Limb (tissue), 2 donors: ENCODE measurements at regions not wholly inside any gene's neighbourhood (a gene's known extent, or its start where the extent isn't known, plus 50 kb on each side); places are given as distances from the start of the nearest gene placed in this dataset.
"Not testable (repeated sequence)": the region's sequence is repeated elsewhere in the genome, so short reads cannot be mapped to it uniquely, and the experiment has no call there.

Experiments
- DNase-seq, 2 donors: peaks; one replicate each; pipeline ENCODE4 v3.0.0-alpha.2; 2016; ENCODE audit errors: extremely low spot score in 2 of 2

- DNase-seq: no peak
Observed at GRCh38 chr2:17460371-17461086, 57.7 kb downstream of the RAD51AP2 start.

GRCh38 chr2:17455343-17455742, 62.9 kb downstream of the RAD51AP2 start:
- no peak for DNase-seq

GRCh38 chr2:17446191-17446590, 72.0 kb downstream of the RAD51AP2 start:
- DNase-seq: not testable (repeated sequence)

GRCh38 chr2:17445744-17446143, 72.5 kb downstream of the RAD51AP2 start:
- no peak for DNase-seq

- DNase-seq: no peak
Observed at GRCh38 chr2:17442334-17442733, 75.9 kb downstream of the RAD51AP2 start.

- no peak for DNase-seq
Observed at GRCh38 chr2:17441790-17442189, 76.5 kb downstream of the RAD51AP2 start.

- no peak for DNase-seq
Observed at GRCh38 chr2:17441055-17441771, 77.0 kb downstream of the RAD51AP2 start.

GRCh38 chr2:17430326-17430725, 87.9 kb downstream of the RAD51AP2 start:
- no peak for DNase-seq

GRCh38 chr2:17429130-17429529, 89.1 kb downstream of the RAD51AP2 start:
- no peak for DNase-seq

- DNase-seq: no peak
Observed at GRCh38 chr2:17427401-17427800, 90.8 kb downstream of the RAD51AP2 start.

GRCh38 chr2:17426743-17427142, 91.5 kb downstream of the RAD51AP2 start:
- no peak for DNase-seq

- no peak for DNase-seq
Observed at GRCh38 chr2:17422061-17422460, 96.2 kb downstream of the RAD51AP2 start.

- DNase-seq: no peak
Observed at GRCh38 chr2:17416884-17417391, 101.3 kb downstream of the RAD51AP2 start.

GRCh38 chr2:17413036-17413435, 105.2 kb downstream of the RAD51AP2 start:
- DNase-seq: no peak

- no peak for DNase-seq
Observed at GRCh38 chr2:17401096-17401495, 117.1 kb downstream of the RAD51AP2 start.

- DNase-seq: no peak
Observed at GRCh38 chr2:17398770-17399169, 119.5 kb downstream of the RAD51AP2 start.

GRCh38 chr2:17388798-17389197, 129.4 kb downstream of the RAD51AP2 start:
- no peak for DNase-seq

- DNase-seq: no peak
Observed at GRCh38 chr2:17387591-17387990, 130.6 kb downstream of the RAD51AP2 start.

- DNase-seq: no peak
Observed at GRCh38 chr2:17386771-17387170, 131.5 kb downstream of the RAD51AP2 start.

- no peak for DNase-seq
Observed at GRCh38 chr2:17380003-17380402, 138.2 kb downstream of the RAD51AP2 start.

- no peak for DNase-seq
Observed at GRCh38 chr2:17375262-17375661, 143.0 kb downstream of the RAD51AP2 start.

GRCh38 chr2:17373741-17374140, 144.5 kb downstream of the RAD51AP2 start:
- no peak for DNase-seq

GRCh38 chr2:17373041-17373440, 145.2 kb downstream of the RAD51AP2 start:
- DNase-seq: no peak
